ENCODE measurements at regions not wholly inside any gene's neighbourhood (a gene's known extent, or its start where the extent isn't known, plus 50 kb on each side); places are given as distances from the start of the nearest gene placed in this dataset.

DNA sequence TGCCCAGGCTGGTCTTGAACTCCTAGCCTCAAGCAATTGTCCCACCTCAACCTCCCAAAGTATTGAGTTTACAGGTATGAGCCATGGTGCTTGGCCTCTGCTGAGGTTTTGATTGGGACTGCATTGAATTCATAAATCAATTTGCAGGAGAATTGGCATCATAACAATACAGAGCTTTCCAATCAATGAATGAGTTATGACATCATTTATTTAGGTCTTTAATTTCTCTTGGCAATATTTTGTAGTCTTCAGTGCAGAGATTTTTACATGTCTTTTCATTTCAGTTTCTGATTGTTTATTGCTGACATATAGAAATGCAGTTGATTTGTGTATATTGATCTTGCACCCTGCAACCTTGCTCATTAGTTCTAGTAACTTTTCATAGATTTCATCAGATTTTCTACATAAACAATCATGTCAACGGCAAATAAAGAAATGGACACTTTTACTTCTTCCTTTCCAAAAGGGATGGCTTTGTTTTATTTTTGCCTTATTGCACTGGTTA is 119.9 kb downstream of the TFCP2L1 start:
- H3K36me3 ChIP-seq (ENCODE audit: low read depth) = no peaks in the 10 kb centered on the region
- H3K4me3 ChIP-seq = no peak overlapping the region
- intact Hi-C loops (cut with DNase I, micrococcal nuclease) = no loop called here
- no peak for DNase-seq
- ATAC-seq = no peak
- no peaks in the 10 kb centered on the region for H3K9me3 ChIP-seq
- H3K4me1 ChIP-seq (ENCODE audit: low read depth) = peaks cover 8% of the 10 kb centered on the region
- TF ChIP-seq, protein P1, sequence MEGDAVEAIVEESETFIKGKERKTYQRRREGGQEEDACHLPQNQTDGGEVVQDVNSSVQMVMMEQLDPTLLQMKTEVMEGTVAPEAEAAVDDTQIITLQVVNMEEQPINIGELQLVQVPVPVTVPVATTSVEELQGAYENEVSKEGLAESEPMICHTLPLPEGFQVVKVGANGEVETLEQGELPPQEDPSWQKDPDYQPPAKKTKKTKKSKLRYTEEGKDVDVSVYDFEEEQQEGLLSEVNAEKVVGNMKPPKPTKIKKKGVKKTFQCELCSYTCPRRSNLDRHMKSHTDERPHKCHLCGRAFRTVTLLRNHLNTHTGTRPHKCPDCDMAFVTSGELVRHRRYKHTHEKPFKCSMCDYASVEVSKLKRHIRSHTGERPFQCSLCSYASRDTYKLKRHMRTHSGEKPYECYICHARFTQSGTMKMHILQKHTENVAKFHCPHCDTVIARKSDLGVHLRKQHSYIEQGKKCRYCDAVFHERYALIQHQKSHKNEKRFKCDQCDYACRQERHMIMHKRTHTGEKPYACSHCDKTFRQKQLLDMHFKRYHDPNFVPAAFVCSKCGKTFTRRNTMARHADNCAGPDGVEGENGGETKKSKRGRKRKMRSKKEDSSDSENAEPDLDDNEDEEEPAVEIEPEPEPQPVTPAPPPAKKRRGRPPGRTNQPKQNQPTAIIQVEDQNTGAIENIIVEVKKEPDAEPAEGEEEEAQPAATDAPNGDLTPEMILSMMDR (IDR thresholded peaks at IDR 0.05) = no peak
